ENCODE measurements at regions not wholly inside any gene's neighbourhood (a gene's known extent, or its start where the extent isn't known, plus 50 kb on each side); places are given as distances from the start of the nearest gene placed in this dataset.

DNA sequence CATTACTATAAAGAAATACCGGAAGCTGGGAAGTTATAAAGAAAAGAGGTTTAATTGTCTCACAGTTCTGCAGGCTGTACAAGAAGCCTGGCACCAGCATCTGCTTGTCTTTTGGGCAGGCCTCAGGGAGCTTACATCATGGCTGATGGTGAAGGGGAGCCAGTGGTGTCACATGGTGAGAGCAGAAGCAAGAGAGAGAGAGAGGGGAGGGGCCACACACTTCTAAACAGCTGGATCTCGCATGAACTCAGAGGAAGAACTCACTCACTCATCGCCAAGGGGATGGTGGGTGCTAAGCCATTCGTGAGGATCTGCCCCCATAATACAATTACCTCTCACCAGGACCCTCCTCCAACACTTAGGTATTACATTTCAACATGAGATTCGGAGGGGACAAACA is 51.8 kb upstream of the ANKRD34C start:
- TF ChIP-seq, protein P1, sequence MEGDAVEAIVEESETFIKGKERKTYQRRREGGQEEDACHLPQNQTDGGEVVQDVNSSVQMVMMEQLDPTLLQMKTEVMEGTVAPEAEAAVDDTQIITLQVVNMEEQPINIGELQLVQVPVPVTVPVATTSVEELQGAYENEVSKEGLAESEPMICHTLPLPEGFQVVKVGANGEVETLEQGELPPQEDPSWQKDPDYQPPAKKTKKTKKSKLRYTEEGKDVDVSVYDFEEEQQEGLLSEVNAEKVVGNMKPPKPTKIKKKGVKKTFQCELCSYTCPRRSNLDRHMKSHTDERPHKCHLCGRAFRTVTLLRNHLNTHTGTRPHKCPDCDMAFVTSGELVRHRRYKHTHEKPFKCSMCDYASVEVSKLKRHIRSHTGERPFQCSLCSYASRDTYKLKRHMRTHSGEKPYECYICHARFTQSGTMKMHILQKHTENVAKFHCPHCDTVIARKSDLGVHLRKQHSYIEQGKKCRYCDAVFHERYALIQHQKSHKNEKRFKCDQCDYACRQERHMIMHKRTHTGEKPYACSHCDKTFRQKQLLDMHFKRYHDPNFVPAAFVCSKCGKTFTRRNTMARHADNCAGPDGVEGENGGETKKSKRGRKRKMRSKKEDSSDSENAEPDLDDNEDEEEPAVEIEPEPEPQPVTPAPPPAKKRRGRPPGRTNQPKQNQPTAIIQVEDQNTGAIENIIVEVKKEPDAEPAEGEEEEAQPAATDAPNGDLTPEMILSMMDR (IDR thresholded peaks at IDR 0.05; ENCODE audit: poor library complexity) = no peak
- TF ChIP-seq EZH2phosphoT487 (IDR thresholded peaks at IDR 0.05; ENCODE audit: low read depth, severe bottlenecking, unreplicated experiment) = no peak

Data from hepatocyte (in vitro differentiated cells).